GM23338 (cell line): ENCODE measurements at regions not wholly inside any gene's neighbourhood (a gene's known extent, or its start where the extent isn't known, plus 50 kb on each side); places are given as distances from the start of the nearest gene placed in this dataset.

Source experiments
- ATAC-seq: fragments of 200-7000 bp; cut with Tn5 transposase; 3 replicates; pipeline ENCODE4 v1.9.1; 2020
- DNase-seq: peaks from one replicate; pipeline ENCODE4 v3.0.0-alpha.2; 2015; ENCODE audit warnings: low spot score
- H2AFZ ChIP-seq: fragments of 200-600 bp; sonication (generic); 2 replicates; pipeline ENCODE4 v1.8.0; 2016; ENCODE audit warnings: antibody characterized with exemption, mild to moderate bottlenecking, moderate library complexity
- H3F3A ChIP-seq: fragments of 200-600 bp; sonication (generic); replicated peaks from 2 replicates; pipeline ENCODE4 v1.8.0; 2017; ENCODE audit warnings: antibody characterized with exemption, mixed run types, low read depth
- H3K27ac ChIP-seq: fragments of 200-600 bp; sonication (generic); 2 replicates; pipeline ENCODE4 v1.6.1; 2016; ENCODE audit warnings: low read depth
- H3K27me3 ChIP-seq: fragments of 200-600 bp; sonication (generic); 2 replicates; pipeline ENCODE4 v1.8.0; 2016; ENCODE audit warnings: mild to moderate bottlenecking, mixed run types, moderate library complexity; ENCODE audit not compliant: insufficient read depth
- H3K36me3 ChIP-seq: fragments of 200-600 bp; sonication (generic); 2 replicates; pipeline ENCODE4 v1.8.0; 2016; ENCODE audit warnings: mild to moderate bottlenecking; ENCODE audit not compliant: insufficient read depth
- H3K4me1 ChIP-seq: fragments of 200-600 bp; sonication (generic); 2 replicates; pipeline ENCODE4 v1.8.0; 2016; ENCODE audit warnings: mild to moderate bottlenecking, moderate library complexity; ENCODE audit not compliant: insufficient read depth
- H3K4me2 ChIP-seq: fragments of 200-600 bp; sonication (generic); 2 replicates; pipeline ENCODE4 v1.7.1; 2017; ENCODE audit warnings: mixed run types
- H3K4me3 ChIP-seq: fragments of 200-600 bp; sonication (generic); 2 replicates; pipeline ENCODE4 v1.6.1; 2016; ENCODE audit warnings: mixed run types
- H3K79me2 ChIP-seq: fragments of 200-600 bp; sonication (generic); replicated peaks from 2 replicates; pipeline ENCODE4 v1.8.0; 2017; ENCODE audit warnings: mild to moderate bottlenecking; ENCODE audit not compliant: insufficient read depth
- H3K9me2 ChIP-seq: fragments of 200-600 bp; sonication (generic); 2 replicates; pipeline ENCODE4 v1.8.0; 2017; ENCODE audit not compliant: insufficient read depth
- H4K20me1 ChIP-seq: fragments of 200-600 bp; sonication (generic); replicated peaks from 2 replicates; pipeline ENCODE4 v1.8.0; 2017; ENCODE audit warnings: mild to moderate bottlenecking; ENCODE audit not compliant: insufficient read depth
- H3K27ac Mint-ChIP-seq: 2 replicates; pipeline ENCODE4 v1.8.0; 2020; ENCODE audit warnings: inconsistent platforms, mild to moderate bottlenecking, moderate library complexity, mixed read lengths
- H3K27me3 Mint-ChIP-seq: 3 replicates; pipeline ENCODE4 v1.8.0; 2022; ENCODE audit warnings: low read depth, mild to moderate bottlenecking, moderate library complexity, mixed read lengths, inconsistent platforms; ENCODE audit not compliant: insufficient read depth, poor library complexity
- H3K36me3 Mint-ChIP-seq: 3 replicates; pipeline ENCODE4 v1.8.0; 2021; ENCODE audit warnings: low read depth, mild to moderate bottlenecking, inconsistent platforms, moderate library complexity, mixed read lengths
- H3K4me1 Mint-ChIP-seq: 3 replicates; pipeline ENCODE4 v1.8.0; 2020; ENCODE audit warnings: mild to moderate bottlenecking, inconsistent platforms, mixed read lengths
- H3K4me3 Mint-ChIP-seq: 3 replicates; pipeline ENCODE4 v1.8.0; 2021; ENCODE audit warnings: moderate library complexity, mild to moderate bottlenecking, inconsistent platforms, mixed read lengths
- H3K9me3 Mint-ChIP-seq: 3 replicates; pipeline ENCODE4 v1.8.0; 2020; ENCODE audit warnings: moderate library complexity, mild to moderate bottlenecking, inconsistent platforms, mixed read lengths
- CTCF ChIP-seq, 2 experiments: fragments of 200-600 bp in 1 of 2; sonication (generic) in 1 of 2; conservative IDR thresholded peaks; 2 replicates each; pipeline versions ENCODE4 v1.5.1 to v1.6.1; 2016 to 2017; ENCODE audit warnings: antibody characterized with exemption in 2 of 2, low read depth in 2 of 2, mild to moderate bottlenecking in 2 of 2, moderate library complexity in 1 of 2
- ETS1 ChIP-seq: IDR thresholded peaks from 2 replicates; pipeline ENCODE4 v1.6.1; 2016; ENCODE audit warnings: antibody characterized with exemption
- EZH2 ChIP-seq: fragments of 200-600 bp; sonication (generic); IDR thresholded peaks from one replicate; pipeline ENCODE4 v1.8.0; 2017; ENCODE audit warnings: antibody characterized with exemption, mild to moderate bottlenecking, low read depth; ENCODE audit not compliant: unreplicated experiment
- EZH2phosphoT487 ChIP-seq: fragments of 200-600 bp; sonication (generic); IDR thresholded peaks from one replicate; pipeline ENCODE4 v1.8.1; 2018; ENCODE audit warnings: antibody characterized with exemption; ENCODE audit not compliant: unreplicated experiment
- JUNB ChIP-seq: IDR thresholded peaks from one replicate; pipeline ENCODE4 v1.6.1; 2016; ENCODE audit warnings: antibody characterized with exemption; ENCODE audit not compliant: unreplicated experiment
- NANOG ChIP-seq: IDR thresholded peaks from 2 replicates; pipeline ENCODE4 v1.6.1; 2016; ENCODE audit warnings: antibody characterized with exemption, borderline replicate concordance
- POLR2AphosphoS5 ChIP-seq: IDR thresholded peaks from 2 replicates; pipeline ENCODE4 v1.6.1; 2016; ENCODE audit warnings: antibody characterized with exemption, low read depth
- REST ChIP-seq: IDR thresholded peaks from one replicate; pipeline ENCODE4 v1.6.1; 2018; ENCODE audit warnings: antibody characterized with exemption; ENCODE audit not compliant: unreplicated experiment
- ZNF114 ChIP-seq: fragments of 250-450 bp; sonication (Bioruptor Pico); IDR thresholded peaks from 2 replicates; pipeline ENCODE4 v1.5.0; 2020; ENCODE audit warnings: mild to moderate bottlenecking, moderate library complexity
- ZNF331 ChIP-seq: fragments of 250-450 bp; sonication (Bioruptor Pico); IDR thresholded peaks from 2 replicates; pipeline ENCODE4 v1.5.0; 2020; ENCODE audit warnings: low read depth, mild to moderate bottlenecking, moderate library complexity

- no peak for TF ChIP-seq CTCF (conservative IDR thresholded peaks at IDR 0.05; ENCODE audit: low read depth in 2 of 2)
- TF ChIP-seq POLR2AphosphoS5, result no peak
Measured at GRCh38 chr22:22360014-22360413, 115.4 kb downstream of the VPREB1 start (continued).

GRCh38 chr22:22362311-22362710 lies 117.7 kb downstream of the VPREB1 start:
- no peak overlapping the region for H3K4me3 ChIP-seq
- ATAC-seq, result no peak
- peaks cover 96% of the 10 kb centered on the region for H3K27me3 Mint-ChIP-seq

GRCh38 chr22:22362936-22363335 lies 118.3 kb downstream of the VPREB1 start:
- no peak overlapping the region for H3K4me3 ChIP-seq
- no peaks in the 10 kb centered on the region for H3K36me3 ChIP-seq
- peaks cover 4% of the 10 kb centered on the region; the same call in 1 of the 2 replicates for H4K20me1 ChIP-seq
- Mint-ChIP-seq H3K27ac (no peak overlapping the region), H3K4me1 (no peaks in the 10 kb centered on the region), H3K27me3 (peaks cover 96% of the 10 kb centered on the region), H3K4me3 (no peak overlapping the region), H3K36me3 (peaks cover 9% of the 10 kb centered on the region; the same call in 2 of the 3 replicates), H3K9me3 (peaks cover 18% of the 10 kb centered on the region)
- H3K4me1 ChIP-seq, result no peaks in the 10 kb centered on the region
- no peaks in the 10 kb centered on the region for H3K79me2 ChIP-seq
- peaks cover 100% of the 10 kb centered on the region for H3K27me3 ChIP-seq
- H3K4me2 ChIP-seq, result no peak overlapping the region
- H3F3A ChIP-seq, result no peaks in the 10 kb centered on the region
- ATAC-seq (no peak), DNase-seq (no peak)
- H3K9me2 ChIP-seq, result 0 out of 2 replicates have a peak, but pooled peaks cover 3% of the 10 kb centered on the region
- H3K27ac ChIP-seq, result no peak overlapping the region
- H2AFZ ChIP-seq, result no peak overlapping the region
- TF ChIP-seq EZH2phosphoT487, result no peak
- no peak for TF ChIP-seq EZH2
- TF ChIP-seq REST, result no peak
- no peak for TF ChIP-seq ZNF331 (CRISPR knock-in tag)
- no peak for TF ChIP-seq JUNB
- no peak for TF ChIP-seq ZNF114
- TF ChIP-seq ETS1, result no peak
- TF ChIP-seq NANOG, result no peak
- no peak for TF ChIP-seq POLR2AphosphoS5

More at GRCh38 chr22:22362311-22362710, 117.7 kb downstream of the VPREB1 start:
- Mint-ChIP-seq H3K36me3 (peaks cover 9% of the 10 kb centered on the region; the same call in 2 of the 3 replicates), H3K27ac (no peak overlapping the region), H3K9me3 (peaks cover 18% of the 10 kb centered on the region), H3K4me1 (no peaks in the 10 kb centered on the region), H3K4me3 (no peak overlapping the region)
- H3K9me2 ChIP-seq, result 0 out of 2 replicates have a peak, but pooled peaks cover 3% of the 10 kb centered on the region
- H2AFZ ChIP-seq, result no peak overlapping the region
- H4K20me1 ChIP-seq, result no peaks in the 10 kb centered on the region
- TF ChIP-seq CTCF (conservative IDR thresholded peaks at IDR 0.05; ENCODE audit: low read depth in 2 of 2) (no peak), EZH2phosphoT487 (no peak)
- H3K4me2 ChIP-seq, result no peak overlapping the region
- DNase-seq, result no peak
- no peak overlapping the region for H3K27ac ChIP-seq
- peaks cover 100% of the 10 kb centered on the region for H3K27me3 ChIP-seq
- H3K36me3 ChIP-seq, result no peaks in the 10 kb centered on the region
- no peaks in the 10 kb centered on the region for H3K79me2 ChIP-seq
- H3K4me1 ChIP-seq, result no peaks in the 10 kb centered on the region
- no peaks in the 10 kb centered on the region for H3F3A ChIP-seq
